H1 (cell line): ENCODE measurements at regions not wholly inside any gene's neighbourhood (a gene's known extent, or its start where the extent isn't known, plus 50 kb on each side); places are given as distances from the start of the nearest gene placed in this dataset.

ENCODE experiments used
- CTCF ChIA-PET: fragments of 300-600 bp; sonication (Branson Sonifier 250); formaldehyde crosslinking; loops from one replicate; lab custom pipeline; 2021; ENCODE audit not compliant: partially characterized antibody; lab: Charles Lee
- POLR2A ChIA-PET: fragments of 300-600 bp; sonication (Branson Sonifier 250); formaldehyde crosslinking; loops from one replicate; lab custom pipeline; 2021; ENCODE audit warnings: inconsistent platforms; ENCODE audit not compliant: partially characterized antibody; lab: Charles Lee
- DNase-seq, 2 experiments: peaks; one replicate each; pipeline versions ENCODE4 v3.0.0 to v3.0.0-alpha.2; 2010 to 2022; ENCODE audit warnings: low spot score in 2 of 2, low read depth in 1 of 2, mixed read lengths in 1 of 2
- FAIRE-seq: peaks from 2 replicates; lab custom pipeline; 2011; peaks lifted over from hg19 to GRCh38; lab: Jason Lieb, UNC
- H2AFZ ChIP-seq: 2 replicates; pipeline ENCODE4 v1.8.1; 2012; ENCODE audit warnings: low read length, inconsistent platforms
- H2AK5ac ChIP-seq: 2 replicates; pipeline ENCODE4 v1.6.1; 2013; ENCODE audit warnings: low read depth, low read length
- H2BK120ac ChIP-seq: replicated peaks from 2 replicates; pipeline ENCODE3; 2013; ENCODE audit warnings: low read depth, low read length, inconsistent platforms
- H2BK12ac ChIP-seq: 2 replicates; pipeline ENCODE4 v1.6.1; 2013; ENCODE audit warnings: low read depth, low read length
- H2BK15ac ChIP-seq: 2 replicates; pipeline ENCODE4 v1.6.1; 2013; ENCODE audit warnings: low read length
- H2BK20ac ChIP-seq: 2 replicates; pipeline ENCODE4 v1.6.1; 2013; ENCODE audit warnings: low read length
- H2BK5ac ChIP-seq: 2 replicates; pipeline ENCODE4 v1.6.1; 2013; ENCODE audit warnings: low read depth, low read length
- H3K14ac ChIP-seq: 2 replicates; pipeline ENCODE4 v1.6.1; 2013; ENCODE audit warnings: inconsistent platforms; ENCODE audit not compliant: insufficient read length
- H3K18ac ChIP-seq: 2 replicates; pipeline ENCODE4 v1.6.1; 2013; ENCODE audit warnings: low read length; ENCODE audit errors: extremely low read depth
- H3K23ac ChIP-seq: 2 replicates; pipeline ENCODE4 v1.6.1; 2013; ENCODE audit warnings: inconsistent platforms; ENCODE audit not compliant: insufficient read length
- H3K23me2 ChIP-seq: 2 replicates; pipeline ENCODE4 v1.6.1; 2013; ENCODE audit warnings: low read depth, low read length
- H3K27ac ChIP-seq: 2 replicates; pipeline ENCODE4 v1.6.1; 2011; ENCODE audit warnings: low read depth, low read length, inconsistent platforms
- H3K27me3 ChIP-seq, 4 experiments: replicated peaks in 1 of 4; 1 replicate in 1 of 4; 2 replicates in 3 of 4; pipeline versions ENCODE4 v1.6.1 to v1.8.1; 2011 to 2013; ENCODE audit warnings: low read length in 3 of 4, mild to moderate bottlenecking in 3 of 4, inconsistent platforms in 2 of 4, mixed read lengths in 2 of 4, moderate library complexity in 1 of 4; ENCODE audit not compliant: control insufficient read depth in 3 of 4, insufficient read depth in 3 of 4; ENCODE audit errors: extremely low read depth in 1 of 4
- H3K36me3 ChIP-seq, 4 experiments: 2 replicates each; pipeline versions ENCODE4 v1.6.1 to v1.8.1; 2011 to 2013; ENCODE audit warnings: mild to moderate bottlenecking in 4 of 4, low read length in 3 of 4, moderate library complexity in 2 of 4, control low read depth in 1 of 4, inconsistent platforms in 1 of 4; ENCODE audit not compliant: insufficient read depth in 4 of 4, control insufficient read depth in 2 of 4
- H3K4ac ChIP-seq: replicated peaks from 2 replicates; pipeline ENCODE3; 2013; ENCODE audit warnings: low read length, low read depth, mixed read lengths, inconsistent platforms; ENCODE audit not compliant: insufficient read length
- H3K4me1 ChIP-seq, 4 experiments: replicated peaks in 1 of 4; 1 replicate in 1 of 4; 2 replicates in 3 of 4; pipeline versions ENCODE4 v1.6.1 to v1.8.1; 2011 to 2013; ENCODE audit warnings: low read length in 3 of 4, inconsistent platforms in 2 of 4, mixed read lengths in 1 of 4; ENCODE audit not compliant: insufficient read depth in 4 of 4, control insufficient read depth in 3 of 4
- H3K4me2 ChIP-seq, 2 experiments: 2 replicates each; pipeline versions ENCODE4 v1.6.1 to v1.8.1; 2011 to 2013; ENCODE audit warnings: low read depth in 2 of 2, low read length in 2 of 2, control low read depth in 1 of 2, inconsistent platforms in 1 of 2, mild to moderate bottlenecking in 1 of 2; ENCODE audit not compliant: insufficient read depth in 1 of 2
- H3K4me3 ChIP-seq, 4 experiments: fragments of 200-600, 300-600 bp in 1 of 4; sonication (generic), shearing (Covaris generic), sonication (Bioruptor Twin) in 1 of 4; 2 replicates each; pipeline versions ENCODE4 v1.5.1 to v1.8.1; 2011 to 2016; ENCODE audit warnings: low read length in 4 of 4, low read depth in 3 of 4, control low read depth in 2 of 4, inconsistent platforms in 2 of 4, mild to moderate bottlenecking in 2 of 4, mixed read lengths in 1 of 4, moderate library complexity in 1 of 4; ENCODE audit not compliant: insufficient read depth in 2 of 4; ENCODE audit errors: extremely low read depth in 1 of 4
- H3K56ac ChIP-seq: replicated peaks from 2 replicates; pipeline ENCODE3; 2013; ENCODE audit warnings: low read depth, mild to moderate bottlenecking, mixed read lengths, low read length, inconsistent platforms; ENCODE audit not compliant: insufficient read length
- H3K79me1 ChIP-seq: 2 replicates; pipeline ENCODE4 v1.6.1; 2013; ENCODE audit warnings: low read depth, low read length, control low read depth
- H3K79me2 ChIP-seq, 2 experiments: 2 replicates each; pipeline versions ENCODE4 v1.6.1 to v1.8.1; 2012 to 2013; ENCODE audit warnings: low read length in 2 of 2, mild to moderate bottlenecking in 2 of 2, inconsistent platforms in 1 of 2; ENCODE audit not compliant: insufficient read depth in 2 of 2, control insufficient read depth in 1 of 2
- H3K9ac ChIP-seq, 4 experiments: replicated peaks in 1 of 4; 1 replicate in 1 of 4; 2 replicates in 3 of 4; pipeline versions ENCODE4 v1.6.1 to v1.8.1; 2011 to 2013; ENCODE audit warnings: low read depth in 3 of 4, low read length in 3 of 4, control low read depth in 2 of 4, mild to moderate bottlenecking in 2 of 4, moderate library complexity in 2 of 4, inconsistent platforms in 1 of 4; ENCODE audit errors: extremely low read depth in 1 of 4
- H3K9me3 ChIP-seq, 2 experiments: 2 replicates each; pipeline versions ENCODE4 v1.6.1 to v1.8.1; 2012 to 2013; ENCODE audit warnings: mild to moderate bottlenecking in 2 of 2, moderate library complexity in 2 of 2, control low read depth in 1 of 2, inconsistent platforms in 1 of 2, low read depth in 1 of 2, low read length in 1 of 2, mixed read lengths in 1 of 2; ENCODE audit not compliant: insufficient read depth in 2 of 2
- H4K20me1 ChIP-seq, 2 experiments: replicated peaks in 1 of 2; 2 replicates each; pipeline versions ENCODE3 to v1.8.1; 2011 to 2013; ENCODE audit warnings: inconsistent platforms in 2 of 2, low read length in 2 of 2, mild to moderate bottlenecking in 1 of 2; ENCODE audit not compliant: insufficient read depth in 2 of 2, control insufficient read depth in 1 of 2
- H4K5ac ChIP-seq: 2 replicates; pipeline ENCODE4 v1.6.1; 2013; ENCODE audit warnings: low read length, low read depth, mixed read lengths, inconsistent platforms; ENCODE audit not compliant: insufficient read length
- H4K8ac ChIP-seq: 2 replicates; pipeline ENCODE4 v1.8.0; 2013; ENCODE audit warnings: mild to moderate bottlenecking, moderate library complexity, low read length, inconsistent platforms; ENCODE audit not compliant: insufficient read depth; ENCODE audit errors: extremely low read depth
- H4K91ac ChIP-seq: replicated peaks from 2 replicates; pipeline ENCODE3; 2013; ENCODE audit warnings: low read length, mixed read lengths, inconsistent platforms; ENCODE audit not compliant: insufficient read length
- GTF2F1 ChIP-seq: IDR thresholded peaks from 2 replicates; pipeline ENCODE4 v1.6.1; 2012; ENCODE audit warnings: low read depth, low read length, improper control_type of control experiment, borderline replicate concordance
- NANOG ChIP-seq: IDR thresholded peaks from 2 replicates; pipeline ENCODE4 v1.6.1; 2011; ENCODE audit warnings: low read length, low read depth, mild to moderate bottlenecking, inconsistent platforms; ENCODE audit not compliant: insufficient read depth, poor library complexity, severe bottlenecking
- PHF8 ChIP-seq: fragments of 200-600 bp; sonication (generic); conservative IDR thresholded peaks from 2 replicates; pipeline ENCODE4 v1.7.1; 2012; ENCODE audit warnings: low read depth, mild to moderate bottlenecking, inconsistent platforms, low read length, moderate library complexity
- TF ChIP-seq, protein P1 (sequence below), 3 experiments: IDR thresholded peaks; 1 replicate in 2 of 3; 2 replicates in 1 of 3; pipeline versions ENCODE4 v1.5.1 to v1.6.1; 2011; ENCODE audit warnings: low read length in 3 of 3, mild to moderate bottlenecking in 3 of 3, inconsistent platforms in 2 of 3, low read depth in 1 of 3, moderate library complexity in 1 of 3; ENCODE audit not compliant: insufficient read depth in 1 of 3; ENCODE audit errors: control extremely low read depth in 1 of 3

DNA sequence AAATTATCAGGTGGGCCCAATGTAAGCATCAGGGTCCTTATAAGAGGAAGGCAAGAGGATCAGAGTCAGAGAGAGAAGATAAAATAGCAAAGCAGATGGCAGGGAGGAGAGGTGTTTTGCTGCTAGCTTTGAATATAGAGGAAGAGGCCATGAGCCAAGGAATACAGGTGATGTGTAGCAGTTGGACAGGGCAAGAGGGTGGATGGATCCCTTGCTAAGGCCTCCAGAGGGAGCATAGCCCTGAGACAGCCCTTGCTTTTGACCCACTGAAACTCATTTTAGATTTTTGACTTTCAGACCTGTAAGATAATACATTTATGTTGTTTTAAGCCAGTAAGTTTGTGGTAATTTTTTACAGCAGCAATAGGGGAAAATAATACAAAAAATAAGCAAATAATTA is 116.6 kb upstream of the PARD3B start:
- FAIRE-seq (no peak), DNase-seq (no peak)
- Histone ChIP-seq H2BK120ac (no peak overlapping the region), H3K4me3 (no peak overlapping the region), H3K18ac (no peak overlapping the region), H3K9ac (no peak overlapping the region), H3K14ac (no peak overlapping the region), H4K91ac (no peak overlapping the region), H4K8ac (no peak overlapping the region), H3K4ac (no peak overlapping the region), H2BK15ac (no peak overlapping the region), H3K4me2 (no peak overlapping the region), H3K27me3 (no peaks in the 10 kb centered on the region), H4K20me1 (no peaks in the 10 kb centered on the region), H3K23me2 (no peaks in the 10 kb centered on the region), H2BK12ac (no peak overlapping the region), H3K56ac (no peak overlapping the region), H2AK5ac (no peak overlapping the region), H2BK20ac (no peak overlapping the region), H3K9me3 (no peaks in the 10 kb centered on the region), H2AFZ (no peak overlapping the region), H3K4me1 (no peaks in the 10 kb centered on the region), H3K79me1 (no peaks in the 10 kb centered on the region), H4K5ac (no peak overlapping the region), H3K23ac (no peak overlapping the region), H2BK5ac (no peak overlapping the region), H3K27ac (no peak overlapping the region), H3K36me3 (no peaks in the 10 kb centered on the region), H3K79me2 (no peaks in the 10 kb centered on the region)
- ChIA-PET CTCF (interaction anchor here (1.2 to 2.7 kb wide), 4 partner anchors 9 to 395 kb away, joined by 3 to 9 read pairs (median 3); no protein-coding TSS in a partner anchor), POLR2A (no interaction called here)
- TF ChIP-seq, protein P1, sequence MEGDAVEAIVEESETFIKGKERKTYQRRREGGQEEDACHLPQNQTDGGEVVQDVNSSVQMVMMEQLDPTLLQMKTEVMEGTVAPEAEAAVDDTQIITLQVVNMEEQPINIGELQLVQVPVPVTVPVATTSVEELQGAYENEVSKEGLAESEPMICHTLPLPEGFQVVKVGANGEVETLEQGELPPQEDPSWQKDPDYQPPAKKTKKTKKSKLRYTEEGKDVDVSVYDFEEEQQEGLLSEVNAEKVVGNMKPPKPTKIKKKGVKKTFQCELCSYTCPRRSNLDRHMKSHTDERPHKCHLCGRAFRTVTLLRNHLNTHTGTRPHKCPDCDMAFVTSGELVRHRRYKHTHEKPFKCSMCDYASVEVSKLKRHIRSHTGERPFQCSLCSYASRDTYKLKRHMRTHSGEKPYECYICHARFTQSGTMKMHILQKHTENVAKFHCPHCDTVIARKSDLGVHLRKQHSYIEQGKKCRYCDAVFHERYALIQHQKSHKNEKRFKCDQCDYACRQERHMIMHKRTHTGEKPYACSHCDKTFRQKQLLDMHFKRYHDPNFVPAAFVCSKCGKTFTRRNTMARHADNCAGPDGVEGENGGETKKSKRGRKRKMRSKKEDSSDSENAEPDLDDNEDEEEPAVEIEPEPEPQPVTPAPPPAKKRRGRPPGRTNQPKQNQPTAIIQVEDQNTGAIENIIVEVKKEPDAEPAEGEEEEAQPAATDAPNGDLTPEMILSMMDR (IDR thresholded peaks at IDR 0.05; ENCODE audit: control extremely low read depth in 1 of 3, insufficient read depth in 1 of 3, low read depth in 1 of 3, low read length in 3 of 3): peak in 1 of 3 experiments; percentile 8; a peak in 1 of 4 replicates
- no peak for TF ChIP-seq GTF2F1
- TF ChIP-seq PHF8: no peak
- TF ChIP-seq NANOG: no peak
